CD8-positive, alpha-beta memory T cell (primary cell): ENCODE measurements at regions not wholly inside any gene's neighbourhood (a gene's known extent, or its start where the extent isn't known, plus 50 kb on each side); places are given as distances from the start of the nearest gene placed in this dataset.
"Not testable (repeated sequence)": the region's sequence is repeated elsewhere in the genome, so short reads cannot be mapped to it uniquely, and the experiment has no call there.

Experiments
- CTCF ChIA-PET: fragments of 350-600 bp; sonication (Branson Sonifier 250); formaldehyde crosslinking; loops from one replicate; lab custom pipeline; 2021; ENCODE audit warnings: antibody characterized with exemption; lab: Charles Lee
- POLR2A ChIA-PET: fragments of 350-600 bp; sonication (Branson Sonifier 250); formaldehyde crosslinking; loops from one replicate; lab custom pipeline; 2021; ENCODE audit warnings: antibody characterized with exemption; lab: Charles Lee
- DNase-seq, 5 donors: peaks; one replicate each; pipeline versions ENCODE4 v3.0.0 to v3.0.0-alpha.2; 2020 to 2022; ENCODE audit warnings: mixed read lengths in 1 of 5
- H3K27ac ChIP-seq: one replicate; pipeline ENCODE4 v1.7.0; 2013; ENCODE audit warnings: low read depth, mild to moderate bottlenecking, low read length, moderate library complexity
- H3K27me3 ChIP-seq: 2 replicates; pipeline ENCODE4 v1.7.0; 2013; ENCODE audit warnings: low read length, mild to moderate bottlenecking; ENCODE audit not compliant: insufficient read depth, poor library complexity, severe bottlenecking
- H3K36me3 ChIP-seq: 2 replicates; pipeline ENCODE4 v1.7.0; 2013; ENCODE audit warnings: mild to moderate bottlenecking, low read length, moderate library complexity; ENCODE audit not compliant: insufficient read depth
- H3K4me1 ChIP-seq: 2 replicates; pipeline ENCODE4 v1.7.0; 2013; ENCODE audit warnings: mild to moderate bottlenecking, low read length, moderate library complexity; ENCODE audit not compliant: insufficient read depth
- H3K4me3 ChIP-seq: 2 replicates; pipeline ENCODE4 v1.7.0; 2013; ENCODE audit warnings: mild to moderate bottlenecking, low read length
- H3K9me3 ChIP-seq: 2 replicates; pipeline ENCODE4 v1.7.0; 2013; ENCODE audit warnings: mild to moderate bottlenecking, low read length
- H3K27ac Mint-ChIP-seq, 8 donors: one replicate each; pipeline ENCODE4 v1.8.0; 2020 to 2021; ENCODE audit warnings: mixed read lengths in 8 of 8, mild to moderate bottlenecking in 6 of 8, inconsistent platforms in 3 of 8, moderate library complexity in 3 of 8
- H3K27me3 Mint-ChIP-seq, 2 donors: one replicate each; pipeline ENCODE4 v1.8.0; 2020 to 2021; ENCODE audit warnings: mixed read lengths in 2 of 2, mild to moderate bottlenecking in 1 of 2, moderate library complexity in 1 of 2
- H3K36me3 Mint-ChIP-seq, 3 donors: one replicate each; pipeline ENCODE4 v1.8.0; 2020 to 2021; ENCODE audit warnings: mixed read lengths in 3 of 3, inconsistent platforms in 1 of 3, mild to moderate bottlenecking in 1 of 3
- H3K4me1 Mint-ChIP-seq, 3 donors: one replicate each; pipeline ENCODE4 v1.8.0; 2020 to 2021; ENCODE audit warnings: mixed read lengths in 3 of 3, inconsistent platforms in 1 of 3, mild to moderate bottlenecking in 1 of 3
- H3K4me3 Mint-ChIP-seq, 7 donors: one replicate each; pipeline ENCODE4 v1.8.0; 2020 to 2021; ENCODE audit warnings: mixed read lengths in 7 of 7, mild to moderate bottlenecking in 6 of 7, moderate library complexity in 4 of 7, inconsistent platforms in 2 of 7
- H3K9me3 Mint-ChIP-seq, 5 donors: one replicate each; pipeline ENCODE4 v1.8.0; 2020 to 2022; ENCODE audit warnings: mixed read lengths in 5 of 5, mild to moderate bottlenecking in 3 of 5, moderate library complexity in 2 of 5, inconsistent platforms in 1 of 5

GRCh38 chr1:148362626-148363438 lies 120.3 kb downstream of the PPIAL4G start:
- DNase-seq: peak in 2 of 5 donors; percentile 15 to 18
- Mint-ChIP-seq H3K27ac (peak overlapping the region in 5 of 8 donors; percentile 54 to 87 (median 84)), H3K4me1 (peaks cover 34 to 40% (median 35%) of the 10 kb centered on the region in 3 donors), H3K27me3 (peaks cover 12 to 15% of the 10 kb centered on the region in 2 donors), H3K9me3 (no peaks in the 10 kb centered on the region), H3K36me3 (no peaks in the 10 kb centered on the region), H3K4me3 (peak overlapping the region; percentile 79 to 93 (median 88))
- Histone ChIP-seq H3K27ac (no peak overlapping the region), H3K36me3 (no peaks in the 10 kb centered on the region), H3K4me3 (peak overlapping the region; percentile 45), H3K4me1 (peaks cover 19% of the 10 kb centered on the region), H3K27me3 (no peaks in the 10 kb centered on the region), H3K9me3 (no peaks in the 10 kb centered on the region)
- POLR2A ChIA-PET: no interaction called here
- CTCF ChIA-PET: interaction anchor here (0.6 kb wide), 1 partner anchor 196 kb away, joined by 3 read pairs; no protein-coding TSS in a partner anchor

- Histone ChIP-seq H3K36me3 (no peaks in the 10 kb centered on the region), H3K9me3 (no peaks in the 10 kb centered on the region), H3K27me3 (no peaks in the 10 kb centered on the region), H3K4me1 (peaks cover 19% of the 10 kb centered on the region), H3K27ac (no peak overlapping the region), H3K4me3 (peak overlapping the region; percentile 78)
- CTCF ChIA-PET: no interaction called here
- H3K4me3 Mint-ChIP-seq: peak overlapping the region; percentile 79 to 93 (median 88)
- H3K9me3 Mint-ChIP-seq: no peaks in the 10 kb centered on the region
- peaks cover 34 to 40% (median 35%) of the 10 kb centered on the region in 3 donors for H3K4me1 Mint-ChIP-seq
- peak overlapping the region in 6 of 8 donors; percentile 54 to 87 (median 68) for H3K27ac Mint-ChIP-seq
- no peaks in the 10 kb centered on the region for H3K36me3 Mint-ChIP-seq
- peaks cover 16 to 21% of the 10 kb centered on the region in 2 donors for H3K27me3 Mint-ChIP-seq
- peak in 1 of 5 donors; percentile 14 for DNase-seq
- POLR2A ChIA-PET: no interaction called here
Measured at GRCh38 chr1:148362216-148362611, 120.9 kb downstream of the PPIAL4G start.

GRCh38 chr1:148361427-148362215 lies 121.5 kb downstream of the PPIAL4G start:
- H3K4me3 Mint-ChIP-seq: peak overlapping the region; percentile 79 to 93 (median 88)
- H3K27ac ChIP-seq, H3K27me3 ChIP-seq, H3K9me3 ChIP-seq, H3K36me3 ChIP-seq, POLR2A ChIA-PET, H3K9me3 Mint-ChIP-seq, CTCF ChIA-PET, H3K36me3 Mint-ChIP-seq: not testable (repeated sequence)
- Histone ChIP-seq H3K4me1 (peaks cover 19% of the 10 kb centered on the region), H3K4me3 (peak overlapping the region; percentile 78)
- peak overlapping the region in 7 of 8 donors; percentile 9 to 87 (median 71) for H3K27ac Mint-ChIP-seq
- peak; percentile 23 to 69 (median 46) for DNase-seq
- H3K27me3 Mint-ChIP-seq: peaks cover 16 to 25% of the 10 kb centered on the region in 2 donors
- H3K4me1 Mint-ChIP-seq: peaks cover 33 to 40% (median 34%) of the 10 kb centered on the region in 3 donors

GRCh38 chr1:148357037-148357436 lies 126.1 kb downstream of the PPIAL4G start:
- Histone ChIP-seq H3K27me3 (peaks cover 4% of the 10 kb centered on the region), H3K9me3 (no peaks in the 10 kb centered on the region)
- CTCF ChIA-PET: no interaction called here

GRCh38 chr1:148355976-148356375 lies 127.1 kb downstream of the PPIAL4G start:
- Mint-ChIP-seq H3K27me3 (peaks cover 35 to 72% of the 10 kb centered on the region in 2 donors), H3K4me1 (peaks cover 0 to 6% (median 5%) of the 10 kb centered on the region in 3 donors)

More at GRCh38 chr1:148357037-148357436, 126.1 kb downstream of the PPIAL4G start:
- H3K4me3 Mint-ChIP-seq: no peak overlapping the region
- Histone ChIP-seq H3K4me3 (no peak overlapping the region), H3K4me1 (peaks cover 8% of the 10 kb centered on the region), H3K27ac (no peak overlapping the region), H3K36me3 (no peaks in the 10 kb centered on the region)
- no peaks in the 10 kb centered on the region for H3K9me3 Mint-ChIP-seq
- peak overlapping the region in 1 of 8 donors; percentile 18 for H3K27ac Mint-ChIP-seq
- peaks cover 37 to 65% of the 10 kb centered on the region in 2 donors for H3K27me3 Mint-ChIP-seq
- no peak for DNase-seq
- no peaks in the 10 kb centered on the region for H3K36me3 Mint-ChIP-seq
- peaks cover 9 to 15% (median 14%) of the 10 kb centered on the region in 3 donors for H3K4me1 Mint-ChIP-seq
- POLR2A ChIA-PET: no interaction called here

GRCh38 chr1:148354913-148355308 lies 128.2 kb downstream of the PPIAL4G start:
- Mint-ChIP-seq H3K36me3 (no peaks in the 10 kb centered on the region), H3K4me3 (no peak overlapping the region), H3K9me3 (no peaks in the 10 kb centered on the region), H3K27me3 (peaks cover 36 to 78% of the 10 kb centered on the region in 2 donors), H3K4me1 (peaks cover 0 to 6% (median 4%) of the 10 kb centered on the region in 3 donors), H3K27ac (peak overlapping the region in 1 of 8 donors; percentile 7)
- Histone ChIP-seq H3K36me3 (no peaks in the 10 kb centered on the region), H3K9me3 (no peaks in the 10 kb centered on the region), H3K27me3 (peaks cover 4% of the 10 kb centered on the region), H3K4me1 (no peaks in the 10 kb centered on the region), H3K4me3 (no peak overlapping the region), H3K27ac (no peak overlapping the region)
- ChIA-PET CTCF (interaction anchor here (0.9 to 1.9 kb wide), 3 partner anchors 9 to 17 kb away, joined by 3 to 7 read pairs (median 4); no protein-coding TSS in a partner anchor), POLR2A (no interaction called here)
- no peak for DNase-seq

More at GRCh38 chr1:148355976-148356375, 127.1 kb downstream of the PPIAL4G start:
- Histone ChIP-seq H3K4me3 (no peak overlapping the region), H3K9me3 (no peaks in the 10 kb centered on the region), H3K36me3 (no peaks in the 10 kb centered on the region), H3K27me3 (peaks cover 4% of the 10 kb centered on the region), H3K27ac (no peak overlapping the region), H3K4me1 (no peaks in the 10 kb centered on the region)
- ChIA-PET CTCF (interaction anchor here (0.6 to 1.9 kb wide), 4 partner anchors 11 to 21 kb away, joined by 3 to 7 read pairs (median 4); no protein-coding TSS in a partner anchor), POLR2A (no interaction called here)
- Mint-ChIP-seq H3K36me3 (no peaks in the 10 kb centered on the region), H3K9me3 (no peaks in the 10 kb centered on the region), H3K27ac (peak overlapping the region in 1 of 8 donors; percentile 9), H3K4me3 (no peak overlapping the region)
- DNase-seq: no peak

GRCh38 chr1:148354284-148354912 lies 128.7 kb downstream of the PPIAL4G start:
- DNase-seq: no peak
- Histone ChIP-seq H3K36me3 (no peaks in the 10 kb centered on the region), H3K9me3 (no peaks in the 10 kb centered on the region), H3K4me1 (no peaks in the 10 kb centered on the region), H3K27me3 (peaks cover 4% of the 10 kb centered on the region), H3K27ac (no peak overlapping the region), H3K4me3 (no peak overlapping the region)
- ChIA-PET POLR2A (no interaction called here), CTCF (interaction anchor here (0.9 to 1.9 kb wide), 3 partner anchors 9 to 17 kb away, joined by 3 to 7 read pairs (median 3); no protein-coding TSS in a partner anchor)
- H3K4me1 Mint-ChIP-seq: peaks cover 0 to 6% (median 4%) of the 10 kb centered on the region in 3 donors
- H3K27me3 Mint-ChIP-seq: peaks cover 39 to 82% of the 10 kb centered on the region in 2 donors
- H3K36me3 Mint-ChIP-seq: no peaks in the 10 kb centered on the region
- H3K9me3 Mint-ChIP-seq: no peaks in the 10 kb centered on the region
- H3K4me3 Mint-ChIP-seq: no peak overlapping the region
- H3K27ac Mint-ChIP-seq: peak overlapping the region in 1 of 8 donors; percentile 7
